Ishikawa (cell line): ENCODE measurements at regions not wholly inside any gene's neighbourhood (a gene's known extent, or its start where the extent isn't known, plus 50 kb on each side); places are given as distances from the start of the nearest gene placed in this dataset.

ENCODE experiments used
- CEBPB ChIP-seq: IDR thresholded peaks from 2 replicates; pipeline ENCODE4 v1.6.1; 2012
- CREB1 ChIP-seq: IDR thresholded peaks from 2 replicates; pipeline ENCODE4 v1.6.1; 2012; ENCODE audit warnings: low read depth
- EGR1 ChIP-seq: IDR thresholded peaks from 2 replicates; pipeline ENCODE4 v1.6.1; 2012
- EP300 ChIP-seq: IDR thresholded peaks from 2 replicates; pipeline ENCODE4 v1.6.1; 2012; ENCODE audit warnings: borderline replicate concordance
- FOXM1 ChIP-seq: IDR thresholded peaks from 2 replicates; pipeline ENCODE4 v1.6.1; 2012; ENCODE audit warnings: low read depth, borderline replicate concordance
- NFIC ChIP-seq: IDR thresholded peaks from 2 replicates; pipeline ENCODE4 v1.6.1; 2012
- RAD21 ChIP-seq: IDR thresholded peaks from 2 replicates; pipeline ENCODE4 v1.6.1; 2012; ENCODE audit warnings: low read depth
- REST ChIP-seq: IDR thresholded peaks from 2 replicates; pipeline ENCODE4 v1.6.1; 2012; ENCODE audit warnings: low read depth, mild to moderate bottlenecking
- TAF1 ChIP-seq: IDR thresholded peaks from 2 replicates; pipeline ENCODE4 v1.6.1; 2012; ENCODE audit warnings: low read depth, mild to moderate bottlenecking
- TCF12 ChIP-seq: IDR thresholded peaks from 2 replicates; pipeline ENCODE4 v1.6.1; 2012; ENCODE audit warnings: low read depth
- TEAD4 ChIP-seq: IDR thresholded peaks from 2 replicates; pipeline ENCODE4 v1.6.1; 2012
- YY1 ChIP-seq: IDR thresholded peaks from 2 replicates; pipeline ENCODE4 v1.6.1; 2012; ENCODE audit warnings: low read depth
- ZBTB7A ChIP-seq: IDR thresholded peaks from 2 replicates; pipeline ENCODE4 v1.6.1; 2012; ENCODE audit warnings: low read depth
- TF ChIP-seq, protein P1 (sequence below): IDR thresholded peaks from 2 replicates; pipeline ENCODE4 v1.6.1; 2012
- TF ChIP-seq, protein P2 (sequence below): IDR thresholded peaks from 2 replicates; pipeline ENCODE4 v1.6.1; 2012

DNA sequence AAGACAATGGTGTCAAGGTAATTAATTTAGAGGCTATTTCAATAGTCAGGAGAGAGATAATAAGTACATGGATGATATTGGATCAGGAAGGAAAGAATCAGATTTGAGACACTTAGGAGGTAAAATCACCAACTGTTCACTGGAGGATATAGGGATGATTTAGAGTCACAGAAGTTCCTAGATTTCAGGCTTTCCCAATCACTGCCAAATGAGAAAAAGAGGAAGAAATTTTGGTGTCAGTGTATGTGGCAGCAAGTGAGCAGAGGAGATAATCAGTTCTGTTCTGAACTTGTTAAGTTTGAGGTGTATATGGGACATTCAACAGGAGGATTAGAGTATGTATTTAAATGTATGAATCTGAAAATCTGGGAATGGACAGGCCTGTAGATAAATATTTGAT is 640.4 kb downstream of the NR4A2 start:
- no peak for TF ChIP-seq CEBPB
- no peak for TF ChIP-seq EGR1
- TF ChIP-seq, protein P1, sequence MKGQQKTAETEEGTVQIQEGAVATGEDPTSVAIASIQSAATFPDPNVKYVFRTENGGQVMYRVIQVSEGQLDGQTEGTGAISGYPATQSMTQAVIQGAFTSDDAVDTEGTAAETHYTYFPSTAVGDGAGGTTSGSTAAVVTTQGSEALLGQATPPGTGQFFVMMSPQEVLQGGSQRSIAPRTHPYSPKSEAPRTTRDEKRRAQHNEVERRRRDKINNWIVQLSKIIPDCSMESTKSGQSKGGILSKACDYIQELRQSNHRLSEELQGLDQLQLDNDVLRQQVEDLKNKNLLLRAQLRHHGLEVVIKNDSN, result no peak
- TF ChIP-seq, protein P2, sequence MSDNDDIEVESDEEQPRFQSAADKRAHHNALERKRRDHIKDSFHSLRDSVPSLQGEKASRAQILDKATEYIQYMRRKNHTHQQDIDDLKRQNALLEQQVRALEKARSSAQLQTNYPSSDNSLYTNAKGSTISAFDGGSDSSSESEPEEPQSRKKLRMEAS, result no peak
- no peak for TF ChIP-seq TAF1
- TF ChIP-seq CREB1, result no peak
- no peak for TF ChIP-seq TCF12
- no peak for TF ChIP-seq FOXM1
- no peak for TF ChIP-seq RAD21

GRCh38 chr2:155690785-155691184 is 641.7 kb downstream of the NR4A2 start:
- TF ChIP-seq EP300, result no peak

- TF ChIP-seq YY1 (no peak), TEAD4 (no peak), TAF1 (no peak), NFIC (no peak), RAD21 (no peak), EP300 (no peak), CEBPB (no peak), EGR1 (no peak)
Observed at GRCh38 chr2:155689791-155690190, 642.7 kb downstream of the NR4A2 start.

- TF ChIP-seq ZBTB7A, result no peak
- TF ChIP-seq, protein P1, result no peak
- TF ChIP-seq EP300, result no peak
- no peak for TF ChIP-seq REST
- TF ChIP-seq NFIC, result no peak
- TF ChIP-seq EGR1, result no peak
- TF ChIP-seq CEBPB, result no peak
- TF ChIP-seq TEAD4, result no peak
- TF ChIP-seq FOXM1, result no peak
Observed at GRCh38 chr2:155687181-155687580, 645.3 kb downstream of the NR4A2 start.

GRCh38 chr2:155679647-155680046 is 652.9 kb downstream of the NR4A2 start:
- TF ChIP-seq RAD21 (no peak), TCF12 (no peak), TAF1 (no peak), YY1 (no peak), CREB1 (no peak), FOXM1 (no peak), EGR1 (no peak), NFIC (no peak), REST (no peak), ZBTB7A (no peak), CEBPB (no peak), TEAD4 (no peak)
- TF ChIP-seq, protein P1, result no peak
- TF ChIP-seq, protein P2, result no peak

GRCh38 chr2:155675920-155676319 is 656.6 kb downstream of the NR4A2 start:
- TF ChIP-seq TEAD4, result no peak
- TF ChIP-seq TCF12, result no peak
- TF ChIP-seq TAF1, result no peak
- TF ChIP-seq RAD21, result no peak
- no peak for TF ChIP-seq REST
- TF ChIP-seq CREB1, result no peak
- TF ChIP-seq EGR1, result no peak
- TF ChIP-seq, protein P2, result no peak
- TF ChIP-seq CEBPB, result no peak
- no peak for TF ChIP-seq ZBTB7A
- TF ChIP-seq YY1, result no peak
- TF ChIP-seq NFIC, result no peak
- TF ChIP-seq FOXM1, result no peak
- no peak for TF ChIP-seq EP300
- TF ChIP-seq, protein P1, result no peak
